ENCODE measurements at regions not wholly inside any gene's neighbourhood (a gene's known extent, or its start where the extent isn't known, plus 50 kb on each side); places are given as distances from the start of the nearest gene placed in this dataset.

- no peak for TF ChIP-seq EZH2phosphoT487 (IDR thresholded peaks at IDR 0.05)
- TF ChIP-seq CTCF (IDR thresholded peaks at IDR 0.05), result no peak
Observed at GRCh38 chr11:97968071-97968470, 1052.7 kb upstream of the CNTN5 start.
